Cardiac fibroblast (primary cell): ENCODE measurements at regions not wholly inside any gene's neighbourhood (a gene's known extent, or its start where the extent isn't known, plus 50 kb on each side); places are given as distances from the start of the nearest gene placed in this dataset.
"Not testable (repeated sequence)": the region's sequence is repeated elsewhere in the genome, so short reads cannot be mapped to it uniquely, and the experiment has no call there.

Experiments used
- DNase-seq, 2 donors: peaks; one replicate each; pipeline versions ENCODE4 v3.0.0 to v3.0.0-alpha.2; 2010; ENCODE audit warnings: low read depth in 2 of 2
- H3K4me3 ChIP-seq, 2 donors: replicated peaks in 1 of 2; 1 replicate in 1 of 2; 2 replicates in 1 of 2; pipeline ENCODE4 v1.5.1; 2011; ENCODE audit warnings: low read depth in 2 of 2, low read length in 2 of 2, mild to moderate bottlenecking in 2 of 2, moderate library complexity in 1 of 2
- CTCF ChIP-seq: IDR thresholded peaks from one replicate; pipeline ENCODE4 v1.5.1; 2011; ENCODE audit warnings: low read depth, mild to moderate bottlenecking, low read length, inconsistent platforms

- H3K4me3 ChIP-seq = no peak overlapping the region
- no peak for DNase-seq
Observed at GRCh38 chr10:4602764-4603491, 223.1 kb upstream of the AKR1E2 start.

GRCh38 chr10:4599471-4599870 is 226.5 kb upstream of the AKR1E2 start:
- no peak for TF ChIP-seq CTCF
- H3K4me3 ChIP-seq = no peak overlapping the region
- DNase-seq = no peak

More at GRCh38 chr10:4602764-4603491, 223.1 kb upstream of the AKR1E2 start:
- TF ChIP-seq CTCF = no peak

GRCh38 chr10:4597898-4598297 is 228.1 kb upstream of the AKR1E2 start:
- DNase-seq, H3K4me3 ChIP-seq: not testable (repeated sequence)

- no peak overlapping the region for H3K4me3 ChIP-seq
- TF ChIP-seq CTCF = no peak
- peak in 1 of 2 donors; percentile 30 for DNase-seq
Observed at GRCh38 chr10:4596951-4597350, 229.1 kb upstream of the AKR1E2 start.

GRCh38 chr10:4595719-4596319 is 230.2 kb upstream of the AKR1E2 start:
- peak in 1 of 2 donors; percentile 71 for DNase-seq
- H3K4me3 ChIP-seq = no peak overlapping the region
- no peak for TF ChIP-seq CTCF

GRCh38 chr10:4590807-4591206 is 235.2 kb upstream of the AKR1E2 start:
- no peak for TF ChIP-seq CTCF
- DNase-seq = no peak

GRCh38 chr10:4588824-4589223 is 237.2 kb upstream of the AKR1E2 start:
- no peak for TF ChIP-seq CTCF
- DNase-seq = peak in 1 of 2 donors; percentile 34

More at GRCh38 chr10:4590807-4591206, 235.2 kb upstream of the AKR1E2 start:
- H3K4me3 ChIP-seq = no peak overlapping the region

More at GRCh38 chr10:4588824-4589223, 237.2 kb upstream of the AKR1E2 start:
- H3K4me3 ChIP-seq = no peak overlapping the region
